WTC11 (cell line): ENCODE measurements at regions not wholly inside any gene's neighbourhood (a gene's known extent, or its start where the extent isn't known, plus 50 kb on each side); places are given as distances from the start of the nearest gene placed in this dataset.

ENCODE experiments used
- CTCF ChIP-seq: fragments of 200-600 bp; IDR thresholded peaks from 2 replicates; pipeline ENCODE4 v1.8.0; 2022; ENCODE audit warnings: antibody characterized with exemption
- E2F4 ChIP-seq: sonication (generic); formaldehyde crosslinking; IDR thresholded peaks from 2 replicates; pipeline ENCODE4 v1.8.1; 2022; ENCODE audit warnings: low read depth, mild to moderate bottlenecking, moderate library complexity, missing genetic modification reagents, borderline replicate concordance
- ESRRA ChIP-seq: sonication (generic); formaldehyde crosslinking; IDR thresholded peaks from 2 replicates; pipeline ENCODE4 v1.8.1; 2022; ENCODE audit warnings: mild to moderate bottlenecking, missing genetic modification reagents, borderline replicate concordance
- FOXJ3 ChIP-seq: sonication (generic); formaldehyde crosslinking; IDR thresholded peaks from 2 replicates; pipeline ENCODE4 v1.9.0; 2021; ENCODE audit warnings: missing genetic modification reagents, mild to moderate bottlenecking, borderline replicate concordance
- HMGA2 ChIP-seq: fragments of 250-450 bp; sonication (Bioruptor Pico); IDR thresholded peaks from 2 replicates; pipeline ENCODE4 v1.4.0; 2021; ENCODE audit warnings: mild to moderate bottlenecking, moderate library complexity
- HMGXB4 ChIP-seq: sonication (generic); formaldehyde crosslinking; IDR thresholded peaks from 2 replicates; pipeline ENCODE4 v1.8.1; 2023; ENCODE audit warnings: mild to moderate bottlenecking, moderate library complexity, missing genetic modification reagents
- IRF2 ChIP-seq: sonication (generic); formaldehyde crosslinking; IDR thresholded peaks from 2 replicates; pipeline ENCODE4 v1.8.0; 2022; ENCODE audit warnings: low read depth, missing genetic modification reagents, borderline replicate concordance
- NFYB ChIP-seq: sonication (generic); formaldehyde crosslinking; conservative IDR thresholded peaks from 2 replicates; pipeline ENCODE4 v1.8.0; 2022; ENCODE audit warnings: low read depth, missing genetic modification reagents
- TCF7 ChIP-seq: sonication (generic); formaldehyde crosslinking; IDR thresholded peaks from 2 replicates; pipeline ENCODE4 v1.8.0; 2022; ENCODE audit warnings: mild to moderate bottlenecking, low read depth, missing genetic modification reagents, moderate library complexity
- TEAD4 ChIP-seq: sonication (generic); formaldehyde crosslinking; IDR thresholded peaks from 2 replicates; pipeline ENCODE4 v1.8.0; 2022; ENCODE audit warnings: mild to moderate bottlenecking, missing genetic modification reagents
- ZNF281 ChIP-seq: sonication (generic); formaldehyde crosslinking; IDR thresholded peaks from 2 replicates; pipeline ENCODE4 v1.8.0; 2023; ENCODE audit warnings: mild to moderate bottlenecking, missing genetic modification reagents
- TF ChIP-seq, protein P1 (sequence below): sonication (generic); formaldehyde crosslinking; IDR thresholded peaks from 2 replicates; pipeline ENCODE4 v1.8.1; 2023; ENCODE audit warnings: mild to moderate bottlenecking, missing genetic modification reagents, moderate library complexity
- TF ChIP-seq, protein P2 (sequence below): sonication (generic); formaldehyde crosslinking; IDR thresholded peaks from 2 replicates; pipeline ENCODE4 v1.8.1; 2022; ENCODE audit warnings: low read depth, missing genetic modification reagents, borderline replicate concordance

GRCh38 chr14:31955936-31956579 is 121.0 kb upstream of the ARHGAP5 start:
- no peak for TF ChIP-seq CTCF
- TF ChIP-seq E2F4 (CRISPR knock-in tag) = no peak
- TF ChIP-seq TEAD4 (CRISPR knock-in tag) = no peak
- TF ChIP-seq HMGXB4 = no peak
- TF ChIP-seq, protein P1, sequence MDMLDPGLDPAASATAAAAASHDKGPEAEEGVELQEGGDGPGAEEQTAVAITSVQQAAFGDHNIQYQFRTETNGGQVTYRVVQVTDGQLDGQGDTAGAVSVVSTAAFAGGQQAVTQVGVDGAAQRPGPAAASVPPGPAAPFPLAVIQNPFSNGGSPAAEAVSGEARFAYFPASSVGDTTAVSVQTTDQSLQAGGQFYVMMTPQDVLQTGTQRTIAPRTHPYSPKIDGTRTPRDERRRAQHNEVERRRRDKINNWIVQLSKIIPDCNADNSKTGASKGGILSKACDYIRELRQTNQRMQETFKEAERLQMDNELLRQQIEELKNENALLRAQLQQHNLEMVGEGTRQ (CRISPR knock-in tag) = no peak
- TF ChIP-seq ZNF281 (CRISPR knock-in tag) = no peak
- TF ChIP-seq ESRRA = no peak
- no peak for TF ChIP-seq IRF2
- TF ChIP-seq HMGA2 (CRISPR knock-in tag) = no peak
- TF ChIP-seq, protein P2, sequence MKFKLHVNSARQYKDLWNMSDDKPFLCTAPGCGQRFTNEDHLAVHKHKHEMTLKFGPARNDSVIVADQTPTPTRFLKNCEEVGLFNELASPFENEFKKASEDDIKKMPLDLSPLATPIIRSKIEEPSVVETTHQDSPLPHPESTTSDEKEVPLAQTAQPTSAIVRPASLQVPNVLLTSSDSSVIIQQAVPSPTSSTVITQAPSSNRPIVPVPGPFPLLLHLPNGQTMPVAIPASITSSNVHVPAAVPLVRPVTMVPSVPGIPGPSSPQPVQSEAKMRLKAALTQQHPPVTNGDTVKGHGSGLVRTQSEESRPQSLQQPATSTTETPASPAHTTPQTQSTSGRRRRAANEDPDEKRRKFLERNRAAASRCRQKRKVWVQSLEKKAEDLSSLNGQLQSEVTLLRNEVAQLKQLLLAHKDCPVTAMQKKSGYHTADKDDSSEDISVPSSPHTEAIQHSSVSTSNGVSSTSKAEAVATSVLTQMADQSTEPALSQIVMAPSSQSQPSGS = no peak
- TF ChIP-seq FOXJ3 (CRISPR knock-in tag) = no peak
- no peak for TF ChIP-seq TCF7 (CRISPR knock-in tag)
- no peak for TF ChIP-seq NFYB
